ENCODE measurements at regions not wholly inside any gene's neighbourhood (a gene's known extent, or its start where the extent isn't known, plus 50 kb on each side); places are given as distances from the start of the nearest gene placed in this dataset.
"Not testable (repeated sequence)": the region's sequence is repeated elsewhere in the genome, so short reads cannot be mapped to it uniquely, and the experiment has no call there.

DNA sequence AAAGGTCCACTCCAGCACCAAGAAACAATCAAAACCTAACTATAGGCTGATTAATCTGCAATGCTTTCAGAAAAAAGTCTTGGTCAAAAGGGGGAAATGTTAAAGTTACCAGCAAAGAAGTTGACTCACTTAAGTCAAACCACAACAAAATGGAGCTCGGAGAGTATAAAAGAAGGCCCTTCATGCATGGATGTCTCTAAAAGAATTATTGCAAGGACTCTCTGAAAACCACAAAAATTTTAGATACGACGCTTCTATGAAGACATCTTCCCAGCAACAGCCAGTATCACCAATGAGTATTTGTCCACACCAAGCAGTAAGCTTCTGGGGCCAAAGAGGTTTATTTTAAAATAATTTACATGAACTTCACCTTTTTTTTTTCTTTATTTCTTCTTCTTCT lies 1327.4 kb upstream of the CDH18 start:
- ATAC-seq = not testable (repeated sequence)

DNA sequence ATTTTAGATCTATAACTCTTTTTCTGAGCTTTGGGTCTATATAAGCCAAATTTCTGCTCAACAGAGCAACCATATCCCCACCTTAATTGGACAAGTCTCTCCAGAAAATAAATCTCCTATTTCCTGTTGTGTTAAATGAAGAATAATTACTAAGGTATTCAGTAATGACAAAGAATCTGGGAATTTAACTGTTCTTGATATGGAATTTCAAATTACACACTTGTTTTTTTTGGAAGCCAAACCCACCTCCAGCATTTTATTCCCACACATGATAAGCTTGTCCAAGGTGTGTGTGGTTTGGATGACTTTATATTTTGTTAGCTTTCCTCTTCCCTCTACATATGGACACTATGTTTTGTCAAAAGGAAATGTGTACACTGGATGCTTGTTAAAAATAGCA lies 1313.2 kb upstream of the CDH18 start:
- not testable (repeated sequence) for ATAC-seq

DNA sequence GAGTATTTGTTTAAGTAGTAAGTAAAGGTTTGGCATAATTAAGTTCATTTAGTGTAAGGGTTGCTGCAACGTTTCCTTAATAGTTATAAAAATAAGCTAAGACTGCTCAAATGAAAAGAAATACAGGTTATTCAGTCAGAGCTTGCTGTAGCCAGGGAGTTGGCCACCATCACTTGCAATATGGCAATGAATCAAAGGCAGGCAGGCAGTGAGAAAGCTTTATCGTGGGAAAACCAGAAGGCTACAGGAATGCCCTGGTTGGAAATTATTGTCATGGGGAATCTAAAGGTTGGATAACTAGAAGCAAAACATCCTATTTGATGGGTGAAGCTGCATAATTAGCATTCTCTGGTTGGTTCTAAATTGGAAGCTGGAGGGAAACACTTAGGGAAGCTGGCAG lies 1286.4 kb upstream of the CDH18 start:
- not testable (repeated sequence) for ATAC-seq

DNA sequence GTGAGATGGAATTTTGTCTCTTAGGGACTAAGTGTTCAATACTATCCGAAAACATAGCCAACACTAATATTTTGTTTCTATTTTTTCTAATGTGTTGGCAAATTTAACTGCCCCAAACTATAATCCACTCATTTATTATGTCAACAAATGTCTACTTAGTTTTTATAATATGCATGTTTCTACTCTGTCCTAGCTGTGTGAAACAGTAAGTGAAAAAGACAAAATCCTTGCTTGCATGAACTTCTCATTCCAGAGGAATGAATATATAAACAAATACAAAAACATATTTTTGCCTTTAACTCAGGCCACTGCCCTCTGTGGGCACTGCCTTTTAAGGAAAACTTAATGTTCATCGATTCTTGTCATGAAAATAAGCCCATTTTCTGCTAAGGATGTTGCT lies 1275.4 kb upstream of the CDH18 start:
- ATAC-seq = no peak

DNA sequence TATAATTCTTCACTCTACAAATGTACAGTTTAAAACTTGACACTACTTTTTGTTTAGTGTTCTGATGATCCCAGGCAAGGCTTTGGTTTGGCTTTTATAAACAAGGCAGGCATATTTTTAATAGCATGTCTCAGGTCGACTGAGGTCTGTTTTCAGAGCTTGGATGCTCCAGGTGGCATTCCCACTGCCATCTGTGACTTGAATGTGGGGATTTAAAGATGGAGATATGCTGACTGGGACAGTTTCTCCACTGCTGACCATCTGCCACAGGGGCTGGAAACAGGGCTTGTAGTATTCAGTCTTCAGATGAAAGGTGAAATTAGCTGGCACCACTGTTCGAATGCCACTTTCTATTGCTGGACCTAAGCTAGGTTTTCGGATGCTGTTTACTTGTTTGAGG lies 1266.2 kb upstream of the CDH18 start:
- ATAC-seq = no peak

DNA sequence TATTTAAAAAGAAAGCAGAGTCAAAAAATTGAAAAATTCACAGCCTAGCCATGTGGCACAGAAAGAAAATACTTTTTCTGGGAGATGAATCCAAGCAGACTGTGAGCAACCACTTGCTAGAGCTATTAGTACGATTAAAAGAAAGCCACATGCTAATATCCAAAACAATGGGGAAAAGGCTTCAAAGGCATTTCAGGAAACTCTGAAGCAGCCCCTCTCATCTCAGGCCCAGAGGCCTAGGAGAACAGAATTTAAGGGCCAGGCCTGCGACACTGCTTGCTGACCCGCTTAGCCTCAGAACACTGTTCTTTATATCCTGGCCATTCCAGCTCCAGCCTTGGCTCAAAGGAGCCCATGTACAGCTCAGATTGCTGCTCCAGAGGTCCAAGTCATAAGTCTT lies 1257.0 kb upstream of the CDH18 start:
- ATAC-seq = no peak

DNA sequence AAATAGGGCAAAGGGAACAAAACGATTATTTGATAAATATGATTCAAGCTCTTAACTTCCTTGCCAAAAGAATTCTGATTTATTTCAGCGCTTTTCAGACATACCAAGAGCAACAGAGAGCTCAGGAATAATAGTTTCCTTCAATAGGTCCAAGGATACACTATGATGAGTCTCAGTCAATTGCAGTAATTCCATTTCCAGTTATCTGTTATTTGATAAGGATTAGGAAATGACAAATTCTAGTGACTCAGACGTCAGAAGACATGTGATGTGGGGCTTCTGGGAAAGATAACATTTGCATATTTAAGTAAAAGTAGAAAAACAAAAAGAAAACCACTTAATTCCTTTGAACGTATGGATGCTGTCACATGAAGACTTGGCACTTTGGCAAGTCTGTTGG lies 1250.8 kb upstream of the CDH18 start:
- ATAC-seq = no peak

DNA sequence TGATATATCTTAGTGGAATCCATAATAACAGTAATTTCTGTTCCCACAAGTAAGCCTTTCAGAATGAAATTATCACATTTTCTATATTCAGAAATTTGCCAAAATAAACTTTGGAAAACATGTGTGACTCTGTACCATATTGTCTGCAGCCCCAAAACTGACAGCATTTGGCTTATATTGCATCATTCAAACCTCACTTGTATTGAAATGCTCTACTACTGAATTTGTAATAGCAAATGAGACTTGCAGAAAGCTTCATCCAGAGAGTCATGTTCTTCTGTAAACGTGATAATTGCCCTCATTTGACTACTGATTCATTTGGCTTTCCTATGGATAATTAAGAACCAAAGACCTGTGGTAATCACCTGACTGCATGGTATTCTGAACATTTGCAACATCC lies 1249.5 kb upstream of the CDH18 start:
- ATAC-seq = no peak

DNA sequence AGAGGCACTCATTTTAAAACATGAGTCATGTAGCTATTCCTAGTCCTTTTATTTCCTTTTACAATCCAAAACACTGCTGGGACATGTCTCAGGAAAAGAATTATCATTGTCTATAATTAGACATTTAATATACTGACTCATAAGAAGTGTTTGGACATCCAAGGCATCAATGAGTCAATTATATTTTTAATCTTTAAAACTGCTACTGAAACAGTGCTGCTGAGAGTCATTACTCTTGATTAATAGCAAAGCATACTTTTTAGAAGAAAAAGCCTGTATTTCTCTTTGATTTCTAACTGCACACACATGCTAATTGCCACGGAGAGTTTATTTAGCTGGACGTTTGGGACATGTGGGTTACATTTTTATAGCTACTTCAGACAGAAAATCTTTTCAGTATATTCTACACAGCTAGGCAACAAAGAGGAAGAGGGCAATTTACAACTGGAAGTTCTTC lies 1249.0 kb upstream of the CDH18 start:
- peak; percentile 91 for ATAC-seq

DNA sequence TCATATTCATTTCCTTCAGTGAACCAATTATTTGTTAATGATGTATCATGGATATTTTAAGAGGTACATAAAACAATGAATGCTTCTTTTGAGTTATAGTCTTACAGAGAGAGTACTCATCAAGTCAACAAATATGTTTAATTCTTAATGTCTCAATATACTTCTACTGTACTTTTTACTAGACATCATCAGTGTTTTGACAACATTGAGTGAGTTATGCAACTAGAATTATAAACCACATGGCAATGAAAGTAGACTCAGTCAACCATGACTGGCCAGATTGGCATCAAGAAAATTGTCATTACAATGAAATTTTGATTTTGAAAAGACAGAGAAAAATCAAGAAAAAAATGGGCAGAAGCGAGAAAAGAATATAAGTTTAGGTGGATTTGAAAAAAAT lies 1248.1 kb upstream of the CDH18 start:
- ATAC-seq = no peak

DNA sequence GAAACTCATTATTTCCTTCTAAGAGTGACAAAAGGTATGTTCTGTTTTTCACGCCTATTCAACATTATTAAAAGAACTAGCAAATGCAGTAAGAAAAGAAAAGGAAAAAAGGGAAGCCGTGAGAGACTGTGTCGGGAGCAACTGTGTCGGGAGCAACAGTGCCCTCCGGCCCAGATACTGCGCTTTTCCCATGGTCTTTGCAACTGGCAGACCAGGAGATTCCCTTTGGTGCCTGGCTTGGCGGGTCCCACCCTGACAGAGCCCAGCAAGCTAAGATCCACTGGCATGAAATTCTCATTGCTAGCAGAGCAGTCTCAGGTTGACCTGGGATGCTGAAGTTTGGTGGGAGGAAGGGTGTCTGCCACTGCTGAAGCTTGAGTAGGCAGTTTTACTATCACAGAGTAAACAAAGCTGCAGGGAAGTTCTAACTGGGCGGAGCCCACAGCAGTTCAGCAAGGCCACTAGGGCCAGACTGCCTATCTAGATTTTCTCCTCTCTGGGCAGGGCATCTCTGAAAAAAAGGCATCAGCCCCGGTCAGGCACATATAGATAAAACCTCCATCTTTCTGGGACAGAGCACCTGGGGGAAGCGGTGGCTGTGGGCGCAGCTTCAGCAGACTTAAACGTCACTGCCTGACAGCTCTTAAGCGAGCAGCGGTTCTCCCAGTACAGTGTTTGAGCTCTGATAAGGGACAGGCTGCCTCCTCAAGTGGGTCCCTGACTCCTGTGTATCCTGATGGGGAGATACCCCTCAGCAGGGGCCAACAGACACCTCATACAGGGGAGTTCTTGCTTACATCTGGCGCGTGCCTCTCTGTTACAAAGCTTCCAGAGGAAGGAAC lies 1237.4 kb upstream of the CDH18 start:
- no peak for ATAC-seq

DNA sequence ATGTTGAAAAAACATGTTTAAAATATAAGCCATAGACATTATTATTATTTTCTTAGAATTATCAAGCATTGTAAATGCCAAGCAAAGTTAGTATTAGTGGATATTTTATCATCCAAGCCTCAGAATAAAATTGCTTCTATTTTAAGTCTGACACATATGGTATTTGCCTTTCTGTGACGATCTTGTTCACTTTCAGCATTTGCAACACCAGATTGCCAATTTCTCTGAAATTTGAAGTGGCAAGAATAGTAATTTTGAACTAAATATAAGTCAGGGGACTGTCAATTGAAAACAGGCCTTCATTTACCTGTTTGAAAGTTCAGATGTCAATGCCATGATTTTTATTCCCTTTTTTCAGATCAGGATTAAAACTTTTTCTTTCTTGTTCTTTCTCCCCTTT lies 1233.6 kb upstream of the CDH18 start:
- ATAC-seq = no peak

DNA sequence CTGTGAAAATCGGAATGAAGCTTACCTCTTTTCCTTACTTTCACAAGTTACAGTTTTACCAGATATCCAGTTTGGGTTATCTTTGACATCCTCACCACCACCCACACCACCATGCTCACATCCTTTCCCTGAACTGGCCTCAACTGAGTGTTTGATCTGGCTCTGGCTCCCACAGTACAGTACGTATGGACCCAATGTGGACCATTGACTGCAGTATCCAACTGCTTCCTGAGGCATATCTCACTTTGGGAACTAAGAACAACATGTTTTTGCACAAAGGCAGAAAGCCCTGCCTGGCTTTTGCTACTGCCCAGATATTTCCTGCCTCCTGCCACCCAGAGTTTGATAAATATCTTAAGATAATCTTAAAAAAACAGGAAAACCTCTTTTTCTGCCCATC lies 1232.0 kb upstream of the CDH18 start:
- no peak for ATAC-seq

DNA sequence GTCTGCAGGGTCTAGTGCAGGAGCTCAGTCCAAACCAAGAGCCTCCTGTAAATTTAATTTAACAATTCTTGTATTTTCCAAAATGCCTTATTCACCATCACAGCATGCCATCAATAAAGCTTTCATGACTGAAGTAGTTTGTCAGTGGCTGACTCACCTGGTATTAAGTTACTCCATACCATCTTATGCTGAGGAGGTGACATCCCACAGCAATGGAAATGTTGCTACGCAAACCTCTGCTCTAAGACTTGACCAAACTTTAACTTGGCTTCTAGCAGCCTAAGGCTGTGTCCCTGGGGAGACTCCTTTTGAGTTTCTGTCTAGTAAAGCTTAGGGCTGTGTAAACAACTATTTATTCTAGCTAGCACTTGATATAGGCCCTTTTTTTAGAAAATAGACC lies 1231.3 kb upstream of the CDH18 start:
- no peak for ATAC-seq

DNA sequence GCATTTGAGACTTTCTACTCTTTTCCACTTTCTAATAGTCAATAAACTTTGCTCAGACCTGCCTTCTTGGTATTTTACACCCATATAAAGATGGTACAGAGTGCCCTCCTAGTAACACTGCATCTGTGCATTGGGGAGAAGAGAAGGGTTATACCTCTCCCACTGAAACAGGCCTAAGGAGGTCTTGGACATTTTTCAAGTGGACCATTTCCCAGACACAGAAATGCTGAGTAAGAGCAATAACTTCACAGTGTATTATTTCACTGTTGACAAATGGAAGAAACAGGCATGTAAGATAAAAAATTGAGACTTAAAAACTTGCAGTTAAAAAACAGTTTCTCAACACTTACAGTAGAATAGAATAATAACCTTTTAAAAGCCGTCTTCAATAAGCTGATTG lies 1224.0 kb upstream of the CDH18 start:
- no peak for ATAC-seq

DNA sequence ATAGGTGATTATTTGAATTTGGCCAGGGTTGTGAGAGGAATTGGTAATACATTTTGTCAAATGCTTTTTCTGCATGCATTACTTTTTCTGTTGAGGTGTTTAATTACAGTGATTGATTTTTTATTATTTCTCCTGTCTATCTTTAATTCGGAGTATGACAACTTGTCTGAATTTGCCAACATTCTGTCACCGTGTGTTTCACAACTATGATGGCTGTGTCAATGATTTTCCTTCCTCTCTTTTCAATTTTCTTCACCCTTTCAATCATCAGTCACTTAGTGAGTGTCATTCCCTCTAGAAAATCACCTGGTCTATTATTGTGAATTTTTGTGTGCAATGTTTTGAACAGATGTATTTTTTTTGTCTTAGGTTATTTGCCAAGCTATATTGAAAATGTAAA lies 1221.4 kb upstream of the CDH18 start:
- no peak for ATAC-seq

DNA sequence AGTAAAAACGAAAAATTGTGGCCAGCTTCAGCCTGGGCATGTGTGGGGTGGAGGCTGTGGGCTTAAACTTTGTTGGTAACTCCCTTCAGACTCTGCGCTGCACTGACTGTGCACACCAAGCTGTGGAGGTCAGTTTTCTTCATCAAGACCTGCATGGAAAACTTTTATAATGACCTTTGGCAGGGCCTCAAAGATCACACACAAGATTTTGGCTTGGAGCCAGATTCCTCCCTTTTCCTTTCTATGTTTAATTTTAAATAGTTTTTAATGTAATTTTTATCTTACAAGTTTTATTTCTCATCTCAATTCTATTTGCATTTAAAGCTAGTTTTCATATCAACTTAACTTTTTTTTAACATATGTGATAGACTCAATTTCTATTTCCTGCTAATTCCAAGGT lies 1211.1 kb upstream of the CDH18 start:
- no peak for ATAC-seq

DNA sequence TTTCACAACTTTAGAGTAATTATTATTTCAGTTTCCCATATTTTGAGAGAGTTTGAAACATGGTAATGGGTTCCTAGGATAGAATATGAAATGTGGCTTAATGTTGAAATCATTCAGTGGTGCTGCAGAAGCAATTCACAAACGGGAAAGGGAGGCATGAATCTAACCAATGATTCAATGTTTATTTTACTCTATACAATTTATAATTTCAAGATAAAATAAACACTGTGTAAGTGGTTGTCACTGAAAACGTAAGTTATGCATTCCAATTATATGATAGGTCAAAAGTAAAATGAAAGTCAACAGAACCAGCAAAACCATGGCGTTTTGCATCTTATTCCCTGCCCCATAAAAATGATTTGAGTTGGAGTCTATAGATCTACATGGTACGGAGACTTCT lies 1207.1 kb upstream of the CDH18 start:
- ATAC-seq = no peak

DNA sequence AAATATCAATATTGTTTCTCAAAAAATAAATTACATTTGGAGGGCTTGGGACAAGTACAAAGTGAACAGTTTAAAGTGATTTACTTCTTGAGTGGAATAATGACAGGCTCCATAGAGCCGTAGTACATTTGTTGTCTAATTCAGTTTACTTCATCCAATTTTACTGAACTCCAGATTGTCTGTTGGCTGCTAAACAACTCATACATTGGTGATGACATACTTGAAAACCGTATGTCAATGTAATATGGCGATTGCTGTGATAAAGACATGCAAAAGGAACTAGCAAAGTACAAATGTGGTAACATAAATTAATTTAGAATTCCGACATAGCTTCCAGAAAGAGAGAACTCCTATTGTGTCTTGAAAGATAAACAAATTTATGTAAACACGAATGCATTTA lies 1197.5 kb upstream of the CDH18 start:
- ATAC-seq = no peak

DNA sequence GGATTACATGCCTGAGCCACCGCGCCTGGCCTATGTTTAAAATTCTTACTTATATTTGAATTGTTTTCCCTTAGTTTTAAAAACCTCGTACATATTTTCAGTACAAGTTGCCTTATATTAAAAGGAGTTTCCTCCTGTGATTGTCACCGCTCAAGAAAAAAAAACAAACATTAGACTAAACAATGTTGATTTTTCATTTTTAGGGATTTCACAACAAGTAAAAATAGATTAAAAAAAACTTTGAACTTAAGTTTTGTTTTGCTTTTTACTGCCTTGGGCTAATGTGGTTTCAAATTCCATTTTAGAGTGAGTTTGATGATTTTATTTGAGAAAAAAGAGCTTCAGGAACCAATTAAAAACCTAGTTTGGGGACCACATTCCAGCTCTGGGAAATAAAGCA lies 1196.6 kb upstream of the CDH18 start:
- no peak for ATAC-seq

DNA sequence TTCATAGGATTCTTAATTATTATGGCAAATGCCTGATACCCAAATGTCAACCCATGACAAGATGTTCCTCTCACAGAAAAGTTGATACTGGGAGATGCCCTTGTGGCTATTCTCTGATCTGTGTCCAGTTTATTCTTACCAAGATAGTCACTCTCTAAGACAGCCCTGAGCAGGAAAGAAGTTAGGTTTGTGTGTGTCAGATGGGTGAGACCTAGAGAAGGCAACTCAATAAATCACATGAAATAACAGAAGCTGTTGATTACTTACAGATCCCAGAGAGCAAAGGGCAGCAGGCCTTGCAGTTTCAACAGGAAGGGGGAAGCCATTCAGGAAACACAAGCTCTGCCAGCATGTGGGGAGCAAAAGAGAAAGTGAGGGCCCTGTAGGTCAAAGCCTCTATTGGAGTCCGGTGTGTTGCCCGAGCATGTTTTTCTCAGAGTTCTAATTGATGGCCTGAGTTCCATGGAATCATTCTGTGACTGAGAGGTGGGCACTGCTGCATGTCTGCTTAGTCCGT lies 1193.7 kb upstream of the CDH18 start:
- no peak for ATAC-seq

DNA sequence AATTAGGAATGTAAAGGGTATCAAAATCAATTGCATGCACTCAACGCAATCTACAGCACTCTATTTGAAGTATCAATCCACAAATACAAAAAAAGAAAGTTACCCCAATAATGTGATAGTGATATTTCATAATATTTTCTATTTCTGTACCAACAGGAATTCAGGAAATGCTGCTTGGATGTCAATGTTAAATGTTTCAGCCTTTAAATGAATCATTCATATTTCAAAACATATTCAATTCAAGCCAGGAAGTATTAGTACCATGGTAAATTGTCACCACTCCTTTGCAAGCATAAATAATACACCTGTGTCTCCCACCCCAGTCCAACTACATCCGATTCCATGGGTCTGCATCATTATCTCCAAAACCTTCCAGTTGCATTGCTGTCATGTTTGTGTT lies 1185.5 kb upstream of the CDH18 start:
- ATAC-seq = no peak

DNA sequence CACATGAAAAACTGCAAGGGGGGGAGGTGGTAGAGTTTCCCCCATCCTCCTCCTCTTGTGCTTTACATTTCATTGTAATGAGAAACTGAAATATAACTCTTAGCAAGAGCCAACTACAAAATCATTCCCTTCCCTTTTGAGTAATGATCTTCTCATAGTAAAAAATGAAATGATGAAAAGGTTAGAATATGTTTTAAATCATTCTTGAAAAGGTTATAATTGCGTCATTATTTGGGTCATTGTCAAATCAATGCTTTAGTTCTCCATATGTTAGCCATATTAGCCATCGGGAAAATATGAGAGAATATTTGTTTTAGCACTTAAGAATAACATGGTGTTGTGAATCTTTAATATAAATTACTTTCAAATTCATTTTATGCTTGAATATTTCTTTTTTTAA lies 1185.0 kb upstream of the CDH18 start:
- no peak for ATAC-seq

DNA sequence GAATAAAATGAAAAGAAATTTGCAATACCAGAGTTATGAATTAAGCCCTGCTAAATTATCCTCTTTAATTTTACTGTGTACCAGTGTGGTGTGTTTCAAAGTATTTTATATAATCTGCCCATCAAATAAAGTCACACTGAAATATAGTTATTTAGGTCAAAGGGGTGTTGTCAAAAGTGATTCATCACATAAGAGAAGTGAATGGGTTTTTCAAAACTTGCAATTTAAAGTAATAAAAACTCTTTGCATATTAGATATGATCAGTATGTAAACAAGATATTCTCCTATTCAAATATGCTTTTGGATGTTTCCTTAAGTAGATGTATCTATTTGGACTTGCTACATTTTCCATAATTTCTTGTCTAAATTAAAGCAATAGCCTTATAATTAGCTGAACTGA lies 1183.0 kb upstream of the CDH18 start:
- ATAC-seq = no peak

DNA sequence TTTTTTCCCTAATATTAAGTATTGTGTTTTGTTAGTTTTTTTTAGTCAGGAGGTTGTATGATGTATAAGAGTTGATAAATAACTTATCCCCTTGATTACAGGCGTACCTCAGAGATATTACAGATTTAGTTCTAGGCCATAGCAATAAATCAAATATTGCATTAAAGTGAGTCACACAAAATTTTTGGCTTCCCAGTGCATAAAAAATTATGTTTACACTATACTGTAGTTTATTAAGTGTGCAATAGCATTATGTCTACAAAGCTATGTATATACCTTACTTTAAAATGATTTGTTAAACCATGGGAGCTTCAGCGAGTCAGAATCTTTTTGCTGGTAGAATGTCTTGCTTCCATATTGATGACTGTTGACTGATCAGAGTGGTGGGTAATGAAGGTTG lies 1180.6 kb upstream of the CDH18 start:
- ATAC-seq = no peak
